ENCODE measurements at regions not wholly inside any gene's neighbourhood (a gene's known extent, or its start where the extent isn't known, plus 50 kb on each side); places are given as distances from the start of the nearest gene placed in this dataset.
"Not testable (repeated sequence)": the region's sequence is repeated elsewhere in the genome, so short reads cannot be mapped to it uniquely, and the experiment has no call there.

GRCh38 chr20:12699374-12700228, 309.2 kb upstream of the SPTLC3 start:
- DNase-seq = no peak

GRCh38 chr20:12700701-12701100, 308.1 kb upstream of the SPTLC3 start:
- no peak for DNase-seq

GRCh38 chr20:12702312-12702711, 306.5 kb upstream of the SPTLC3 start:
- DNase-seq = no peak

GRCh38 chr20:12715371-12715770, 293.4 kb upstream of the SPTLC3 start:
- no peak for DNase-seq

- no peak for DNase-seq
These were observed 292.6 kb upstream of the SPTLC3 start for GRCh38 chr20:12715991-12716680.

- DNase-seq = no peak
These were observed 291.7 kb upstream of the SPTLC3 start for GRCh38 chr20:12717061-12717460.

- DNase-seq = no peak
These were observed 290.2 kb upstream of the SPTLC3 start for GRCh38 chr20:12718619-12719018.

- DNase-seq = no peak
These were observed 287.1 kb upstream of the SPTLC3 start for GRCh38 chr20:12721636-12722035.

GRCh38 chr20:12722091-12722490, 286.7 kb upstream of the SPTLC3 start:
- no peak for DNase-seq

GRCh38 chr20:12723811-12724210, 285.0 kb upstream of the SPTLC3 start:
- DNase-seq = no peak

GRCh38 chr20:12728782-12729181, 280.0 kb upstream of the SPTLC3 start:
- no peak for DNase-seq

- DNase-seq = no peak
These were observed 279.4 kb upstream of the SPTLC3 start for GRCh38 chr20:12729326-12729725.

- no peak for DNase-seq
These were observed 275.0 kb upstream of the SPTLC3 start for GRCh38 chr20:12733811-12734210.

GRCh38 chr20:12737497-12737896, 271.3 kb upstream of the SPTLC3 start:
- DNase-seq = no peak

GRCh38 chr20:12737900-12738299, 270.9 kb upstream of the SPTLC3 start:
- DNase-seq = no peak

GRCh38 chr20:12740647-12741046, 268.1 kb upstream of the SPTLC3 start:
- no peak for DNase-seq

GRCh38 chr20:12744037-12744436, 264.7 kb upstream of the SPTLC3 start:
- DNase-seq = no peak

- no peak for DNase-seq
These were observed 260.3 kb upstream of the SPTLC3 start for GRCh38 chr20:12748359-12748994.

- no peak for DNase-seq
These were observed 258.6 kb upstream of the SPTLC3 start for GRCh38 chr20:12750221-12750620.

GRCh38 chr20:12752900-12753693, 255.7 kb upstream of the SPTLC3 start:
- DNase-seq = not testable (repeated sequence)

GRCh38 chr20:12753742-12754141, 255.0 kb upstream of the SPTLC3 start:
- DNase-seq = not testable (repeated sequence)

- not testable (repeated sequence) for DNase-seq
These were observed 249.3 kb upstream of the SPTLC3 start for GRCh38 chr20:12759493-12759892.

- DNase-seq = no peak
These were observed 246.0 kb upstream of the SPTLC3 start for GRCh38 chr20:12762725-12763124.
